ENCODE measurements at regions not wholly inside any gene's neighbourhood (a gene's known extent, or its start where the extent isn't known, plus 50 kb on each side); places are given as distances from the start of the nearest gene placed in this dataset.

- Histone ChIP-seq H3K4me1 (ENCODE audit: control insufficient read depth in 4 of 4, insufficient read depth in 4 of 4, low read length in 3 of 4) (no peaks in the 10 kb centered on the region), H3K9ac (ENCODE audit: low read depth in 1 of 2, low read length in 2 of 2) (no peak overlapping the region), H3K9me3 (ENCODE audit: control insufficient read depth in 4 of 4, low read length in 3 of 4) (no peaks in the 10 kb centered on the region), H3K4me3 (ENCODE audit: low read depth in 1 of 3, low read length in 3 of 3) (no peak overlapping the region), H3K27me3 (ENCODE audit: control insufficient read depth in 4 of 4, insufficient read depth in 4 of 4, low read length in 3 of 4) (no peaks in the 10 kb centered on the region), H3K36me3 (ENCODE audit: control insufficient read depth in 4 of 4, insufficient read depth in 3 of 4, low read depth in 1 of 4, low read length in 3 of 4) (no peaks in the 10 kb centered on the region), H3K27ac (ENCODE audit: low read depth in 1 of 2, low read length in 2 of 2) (no peak overlapping the region)
- no peak for DNase-seq (ENCODE audit: low spot score)
- TF ChIP-seq ZBTB33 (IDR thresholded peaks at IDR 0.05) (no peak), SP1 (IDR thresholded peaks at IDR 0.05) (no peak), RXRA (IDR thresholded peaks at IDR 0.05) (no peak), CTCF (IDR thresholded peaks at IDR 0.05; ENCODE audit: low read depth, low read length, missing input control) (no peak), ATF3 (IDR thresholded peaks at IDR 0.05) (no peak), FOXA2 (IDR thresholded peaks at IDR 0.05) (no peak), JUND (IDR thresholded peaks at IDR 0.05) (no peak), YY1 (IDR thresholded peaks at IDR 0.05) (no peak), HNF4A (conservative IDR thresholded peaks at IDR 0.05) (no peak), MAX (IDR thresholded peaks at IDR 0.05) (no peak), REST (IDR thresholded peaks at IDR 0.05) (no peak), RAD21 (IDR thresholded peaks at IDR 0.05) (no peak), FOXA1 (IDR thresholded peaks at IDR 0.05) (no peak), HNF4G (IDR thresholded peaks at IDR 0.05) (no peak), NR2F2 (IDR thresholded peaks at IDR 0.05) (no peak)
- 87% methylated on average over 2 of the region's 2 CpGs for WGBS
Measured at GRCh38 chr9:75531588-75531987, 358.9 kb upstream of the PCSK5 start.

- 65% methylated on average over 3 of the region's 3 CpGs for WGBS
- H3K4me1 ChIP-seq (ENCODE audit: control insufficient read depth in 4 of 4, insufficient read depth in 4 of 4, low read length in 3 of 4): no peaks in the 10 kb centered on the region
- no peak overlapping the region for H3K9ac ChIP-seq (ENCODE audit: low read depth in 1 of 2, low read length in 2 of 2)
- DNase-seq (ENCODE audit: low spot score): no peak
- no peaks in the 10 kb centered on the region for H3K27me3 ChIP-seq (ENCODE audit: control insufficient read depth in 4 of 4, insufficient read depth in 4 of 4, low read length in 3 of 4)
- H3K27ac ChIP-seq (ENCODE audit: low read depth in 1 of 2, low read length in 2 of 2): no peak overlapping the region
- no peaks in the 10 kb centered on the region for H3K36me3 ChIP-seq (ENCODE audit: control insufficient read depth in 4 of 4, insufficient read depth in 3 of 4, low read depth in 1 of 4, low read length in 3 of 4)
- H3K4me3 ChIP-seq (ENCODE audit: low read depth in 1 of 3, low read length in 3 of 3): no peak overlapping the region
- H3K9me3 ChIP-seq (ENCODE audit: control insufficient read depth in 4 of 4, low read length in 3 of 4): no peaks in the 10 kb centered on the region
- TF ChIP-seq RXRA (IDR thresholded peaks at IDR 0.05): no peak
- no peak for TF ChIP-seq ATF3 (IDR thresholded peaks at IDR 0.05)
- TF ChIP-seq YY1 (IDR thresholded peaks at IDR 0.05): no peak
- TF ChIP-seq EGR1 (IDR thresholded peaks at IDR 0.05; ENCODE audit: low read depth in 2 of 2): no peak
- TF ChIP-seq FOXA1 (IDR thresholded peaks at IDR 0.05): no peak
- no peak for TF ChIP-seq RAD21 (IDR thresholded peaks at IDR 0.05)
- no peak for TF ChIP-seq CTCF (IDR thresholded peaks at IDR 0.05; ENCODE audit: low read depth, low read length, missing input control)
- TF ChIP-seq GABPA (IDR thresholded peaks at IDR 0.05 in 1 of 2, conservative IDR thresholded peaks at IDR 0.05 in 1 of 2): no peak
- no peak for TF ChIP-seq ZBTB33 (IDR thresholded peaks at IDR 0.05)
- TF ChIP-seq HNF4G (IDR thresholded peaks at IDR 0.05): no peak
- TF ChIP-seq MAX (IDR thresholded peaks at IDR 0.05): no peak
- no peak for TF ChIP-seq HNF4A (conservative IDR thresholded peaks at IDR 0.05)
Measured at GRCh38 chr9:75532233-75533050, 358.0 kb upstream of the PCSK5 start.

All from liver (tissue), 8 donors.